ENCODE measurements at regions not wholly inside any gene's neighbourhood (a gene's known extent, or its start where the extent isn't known, plus 50 kb on each side); places are given as distances from the start of the nearest gene placed in this dataset.

DNA sequence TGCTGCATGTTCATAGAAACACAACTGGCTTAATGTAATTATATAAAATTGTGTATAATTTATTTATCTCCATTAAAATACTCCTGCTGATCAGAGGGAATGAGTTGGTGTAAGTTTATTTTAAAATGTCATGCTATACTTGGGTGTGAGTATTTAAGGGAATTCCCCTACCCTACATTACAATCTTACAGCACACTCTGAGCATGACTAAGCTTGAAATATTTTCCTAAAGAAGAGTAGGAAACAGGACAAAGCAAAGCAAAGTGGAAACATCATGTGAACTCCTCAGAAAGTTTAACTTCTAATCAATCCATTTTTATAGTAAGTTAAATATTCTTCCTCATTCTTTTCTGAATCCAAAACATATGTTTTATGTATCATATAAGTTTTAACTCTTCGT lies 1271.3 kb downstream of the EFNA5 start:
- TF ChIP-seq CTCF (conservative IDR thresholded peaks at IDR 0.05): no peak
- TF ChIP-seq ZFX (IDR thresholded peaks at IDR 0.05): no peak
